Activated CD4-positive, alpha-beta T cell treated with anti-CD3 and anti-CD28 coated beads, Interleukin-2, amount 10 ng/mL, durations not matched to agents 7 days and 5 days (primary cell): ENCODE measurements at regions not wholly inside any gene's neighbourhood (a gene's known extent, or its start where the extent isn't known, plus 50 kb on each side); places are given as distances from the start of the nearest gene placed in this dataset.

Experiments
- CTCF ChIA-PET: fragments of 350-600 bp; sonication (Branson Sonifier 250); formaldehyde crosslinking; loops from one replicate; lab custom pipeline; 2021; ENCODE audit warnings: antibody characterized with exemption; lab: Charles Lee
- POLR2A ChIA-PET: fragments of 350-600 bp; sonication (Branson Sonifier 250); formaldehyde crosslinking; loops from one replicate; lab custom pipeline; 2021; ENCODE audit warnings: antibody characterized with exemption; lab: Charles Lee
- DNase-seq: peaks from one replicate; pipeline ENCODE4 v3.0.0-alpha.2; 2020
- H3K27ac Mint-ChIP-seq: one replicate; pipeline ENCODE4 v1.8.0; 2021; ENCODE audit warnings: mild to moderate bottlenecking, moderate library complexity, mixed read lengths
- H3K27me3 Mint-ChIP-seq: one replicate; pipeline ENCODE4 v1.8.0; 2021; ENCODE audit warnings: mixed read lengths
- H3K36me3 Mint-ChIP-seq: one replicate; pipeline ENCODE4 v1.8.0; 2021; ENCODE audit warnings: low read depth, mixed read lengths
- H3K4me1 Mint-ChIP-seq: one replicate; pipeline ENCODE4 v1.8.0; 2021; ENCODE audit warnings: mixed read lengths
- H3K4me3 Mint-ChIP-seq: one replicate; pipeline ENCODE4 v1.8.0; 2021; ENCODE audit warnings: mild to moderate bottlenecking, moderate library complexity, mixed read lengths
- H3K9me3 Mint-ChIP-seq: one replicate; pipeline ENCODE4 v1.8.0; 2021; ENCODE audit warnings: mixed read lengths

GRCh38 chr13:69180034-69180433 is 927.6 kb upstream of the ATXN8OS start:
- CTCF ChIA-PET: no interaction called here

GRCh38 chr13:69178000-69178399 is 929.6 kb upstream of the ATXN8OS start:
- H3K4me3 Mint-ChIP-seq: no peak overlapping the region
- no peak overlapping the region for H3K27ac Mint-ChIP-seq
- no peaks in the 10 kb centered on the region for H3K4me1 Mint-ChIP-seq
- H3K9me3 Mint-ChIP-seq: peaks cover 3% of the 10 kb centered on the region
- ChIA-PET CTCF (no interaction called here), POLR2A (no interaction called here)
- H3K36me3 Mint-ChIP-seq: no peaks in the 10 kb centered on the region
- H3K27me3 Mint-ChIP-seq: no peaks in the 10 kb centered on the region
- no peak for DNase-seq

More at GRCh38 chr13:69180034-69180433, 927.6 kb upstream of the ATXN8OS start:
- no peaks in the 10 kb centered on the region for H3K36me3 Mint-ChIP-seq
- DNase-seq: no peak
- H3K4me1 Mint-ChIP-seq: no peaks in the 10 kb centered on the region
- POLR2A ChIA-PET: no interaction called here
- peaks cover 12% of the 10 kb centered on the region for H3K9me3 Mint-ChIP-seq
- no peaks in the 10 kb centered on the region for H3K27me3 Mint-ChIP-seq
- H3K4me3 Mint-ChIP-seq: no peak overlapping the region
- no peak overlapping the region for H3K27ac Mint-ChIP-seq

- Mint-ChIP-seq H3K9me3 (no peaks in the 10 kb centered on the region), H3K27ac (no peak overlapping the region), H3K4me3 (no peak overlapping the region), H3K36me3 (no peaks in the 10 kb centered on the region), H3K4me1 (no peaks in the 10 kb centered on the region), H3K27me3 (no peaks in the 10 kb centered on the region)
- ChIA-PET CTCF (no interaction called here), POLR2A (no interaction called here)
- DNase-seq: no peak
Measured at GRCh38 chr13:69168436-69168835, 939.2 kb upstream of the ATXN8OS start.

GRCh38 chr13:69155136-69155535 is 952.5 kb upstream of the ATXN8OS start:
- Mint-ChIP-seq H3K27ac (no peak overlapping the region), H3K36me3 (no peaks in the 10 kb centered on the region), H3K4me3 (no peak overlapping the region), H3K4me1 (no peaks in the 10 kb centered on the region), H3K9me3 (peaks cover 9% of the 10 kb centered on the region), H3K27me3 (no peaks in the 10 kb centered on the region)
- ChIA-PET CTCF (no interaction called here), POLR2A (no interaction called here)
- DNase-seq: no peak

GRCh38 chr13:69142101-69142500 is 965.5 kb upstream of the ATXN8OS start:
- Mint-ChIP-seq H3K9me3 (no peaks in the 10 kb centered on the region), H3K27me3 (no peaks in the 10 kb centered on the region), H3K27ac (no peak overlapping the region), H3K4me3 (no peak overlapping the region), H3K4me1 (no peaks in the 10 kb centered on the region), H3K36me3 (no peaks in the 10 kb centered on the region)
- POLR2A ChIA-PET: no interaction called here
- CTCF ChIA-PET: interaction anchor here (0.7 kb wide), 1 partner anchor 1724 kb away, joined by 3 read pairs; no protein-coding TSS in a partner anchor
- no peak for DNase-seq

GRCh38 chr13:69124996-69125395 is 982.6 kb upstream of the ATXN8OS start:
- no peaks in the 10 kb centered on the region for H3K4me1 Mint-ChIP-seq
- no peaks in the 10 kb centered on the region for H3K27me3 Mint-ChIP-seq
- H3K9me3 Mint-ChIP-seq: peaks cover 14% of the 10 kb centered on the region
- CTCF ChIA-PET: interaction anchor here (0.6 kb wide), 1 partner anchor 582 kb away, joined by 5 read pairs; no protein-coding TSS in a partner anchor
- H3K27ac Mint-ChIP-seq: no peak overlapping the region
- H3K36me3 Mint-ChIP-seq: no peaks in the 10 kb centered on the region
- DNase-seq: no peak
- H3K4me3 Mint-ChIP-seq: no peak overlapping the region
- POLR2A ChIA-PET: no interaction called here

- DNase-seq: no peak
- ChIA-PET CTCF (no interaction called here), POLR2A (no interaction called here)
- H3K9me3 Mint-ChIP-seq: peaks cover 5% of the 10 kb centered on the region
- no peaks in the 10 kb centered on the region for H3K4me1 Mint-ChIP-seq
- no peak overlapping the region for H3K4me3 Mint-ChIP-seq
- H3K36me3 Mint-ChIP-seq: no peaks in the 10 kb centered on the region
- H3K27ac Mint-ChIP-seq: no peak overlapping the region
- no peaks in the 10 kb centered on the region for H3K27me3 Mint-ChIP-seq
Measured at GRCh38 chr13:69109891-69110525, 997.6 kb upstream of the ATXN8OS start.

GRCh38 chr13:69108486-69108885 is 999.1 kb upstream of the ATXN8OS start:
- Mint-ChIP-seq H3K9me3 (peaks cover 5% of the 10 kb centered on the region), H3K27me3 (no peaks in the 10 kb centered on the region), H3K4me3 (no peak overlapping the region), H3K36me3 (no peaks in the 10 kb centered on the region), H3K4me1 (no peaks in the 10 kb centered on the region), H3K27ac (no peak overlapping the region)
- ChIA-PET CTCF (no interaction called here), POLR2A (no interaction called here)
- DNase-seq: no peak

- no peak for DNase-seq
- no peak overlapping the region for H3K27ac Mint-ChIP-seq
- H3K4me1 Mint-ChIP-seq: no peaks in the 10 kb centered on the region
- H3K27me3 Mint-ChIP-seq: no peaks in the 10 kb centered on the region
- H3K4me3 Mint-ChIP-seq: no peak overlapping the region
- H3K36me3 Mint-ChIP-seq: no peaks in the 10 kb centered on the region
- POLR2A ChIA-PET: no interaction called here
- CTCF ChIA-PET: no interaction called here
- H3K9me3 Mint-ChIP-seq: peaks cover 5% of the 10 kb centered on the region
Measured at GRCh38 chr13:69107436-69107835, 1000.2 kb upstream of the ATXN8OS start.

- H3K9me3 Mint-ChIP-seq: peaks cover 7% of the 10 kb centered on the region
- POLR2A ChIA-PET: no interaction called here
- H3K36me3 Mint-ChIP-seq: no peaks in the 10 kb centered on the region
- no peak overlapping the region for H3K27ac Mint-ChIP-seq
- CTCF ChIA-PET: no interaction called here
- no peak overlapping the region for H3K4me3 Mint-ChIP-seq
- H3K27me3 Mint-ChIP-seq: no peaks in the 10 kb centered on the region
- DNase-seq: no peak
- no peaks in the 10 kb centered on the region for H3K4me1 Mint-ChIP-seq
Measured at GRCh38 chr13:69101841-69102240, 1005.8 kb upstream of the ATXN8OS start.

- no peak for DNase-seq
- H3K27me3 Mint-ChIP-seq: no peaks in the 10 kb centered on the region
- peaks cover 5% of the 10 kb centered on the region for H3K9me3 Mint-ChIP-seq
- POLR2A ChIA-PET: no interaction called here
- no peak overlapping the region for H3K4me3 Mint-ChIP-seq
- H3K36me3 Mint-ChIP-seq: no peaks in the 10 kb centered on the region
- H3K27ac Mint-ChIP-seq: no peak overlapping the region
- H3K4me1 Mint-ChIP-seq: no peaks in the 10 kb centered on the region
- CTCF ChIA-PET: no interaction called here
Measured at GRCh38 chr13:69094485-69094884, 1013.1 kb upstream of the ATXN8OS start.

- Mint-ChIP-seq H3K4me1 (no peaks in the 10 kb centered on the region), H3K4me3 (no peak overlapping the region), H3K36me3 (no peaks in the 10 kb centered on the region), H3K9me3 (peaks cover 8% of the 10 kb centered on the region), H3K27me3 (no peaks in the 10 kb centered on the region), H3K27ac (no peak overlapping the region)
- POLR2A ChIA-PET: no interaction called here
- no peak for DNase-seq
- CTCF ChIA-PET: no interaction called here
Measured at GRCh38 chr13:69092615-69093322, 1014.9 kb upstream of the ATXN8OS start.

- ChIA-PET CTCF (no interaction called here), POLR2A (no interaction called here)
- Mint-ChIP-seq H3K27me3 (no peaks in the 10 kb centered on the region), H3K27ac (no peak overlapping the region), H3K9me3 (peaks cover 6% of the 10 kb centered on the region), H3K4me3 (no peak overlapping the region), H3K36me3 (no peaks in the 10 kb centered on the region), H3K4me1 (no peaks in the 10 kb centered on the region)
- no peak for DNase-seq
Measured at GRCh38 chr13:69077267-69077666, 1030.4 kb upstream of the ATXN8OS start.
